ENCODE measurements at regions not wholly inside any gene's neighbourhood (a gene's known extent, or its start where the extent isn't known, plus 50 kb on each side); places are given as distances from the start of the nearest gene placed in this dataset.

- in situ Hi-C loops (cut with MboI; ENCODE audit: low sequenced_read_pairs): no loop called here
Observed at GRCh38 chr14:54300881-54301280, 95.9 kb upstream of the CDKN3 start.

- in situ Hi-C loops (cut with MboI; ENCODE audit: low sequenced_read_pairs): no loop called here
Observed at GRCh38 chr14:54301359-54301758, 95.4 kb upstream of the CDKN3 start.

GRCh38 chr14:54306806-54307205, 90.0 kb upstream of the CDKN3 start:
- in situ Hi-C loops (cut with MboI; ENCODE audit: low sequenced_read_pairs): no loop called here

- in situ Hi-C loops (cut with MboI; ENCODE audit: low sequenced_read_pairs): no loop called here
Observed at GRCh38 chr14:54309615-54310014, 87.2 kb upstream of the CDKN3 start.

GRCh38 chr14:54310151-54310850, 86.5 kb upstream of the CDKN3 start:
- in situ Hi-C loops (cut with MboI; ENCODE audit: low sequenced_read_pairs): no loop called here

- in situ Hi-C loops (cut with MboI; ENCODE audit: low sequenced_read_pairs): no loop called here
Observed at GRCh38 chr14:54310851-54311228, 86.0 kb upstream of the CDKN3 start.

GRCh38 chr14:54312166-54312801, 84.5 kb upstream of the CDKN3 start:
- in situ Hi-C loops (cut with MboI; ENCODE audit: low sequenced_read_pairs): no loop called here

GRCh38 chr14:54314365-54315104, 82.3 kb upstream of the CDKN3 start:
- in situ Hi-C loops (cut with MboI; ENCODE audit: low sequenced_read_pairs): no loop called here

- in situ Hi-C loops (cut with MboI; ENCODE audit: low sequenced_read_pairs): no loop called here
Observed at GRCh38 chr14:54316652-54317051, 80.2 kb upstream of the CDKN3 start.

- in situ Hi-C loops (cut with MboI; ENCODE audit: low sequenced_read_pairs): no loop called here
Observed at GRCh38 chr14:54317391-54317790, 79.4 kb upstream of the CDKN3 start.

- in situ Hi-C loops (cut with MboI; ENCODE audit: low sequenced_read_pairs): no loop called here
Observed at GRCh38 chr14:54322246-54322645, 74.6 kb upstream of the CDKN3 start.

- in situ Hi-C loops (cut with MboI; ENCODE audit: low sequenced_read_pairs): no loop called here
Observed at GRCh38 chr14:54322701-54323337, 74.0 kb upstream of the CDKN3 start.

GRCh38 chr14:54325766-54326165, 71.0 kb upstream of the CDKN3 start:
- in situ Hi-C loops (cut with MboI; ENCODE audit: low sequenced_read_pairs): loop anchor here (25.0 kb wide), 1 partner anchor 788 kb away; no protein-coding TSS in a partner anchor

- in situ Hi-C loops (cut with MboI; ENCODE audit: low sequenced_read_pairs): loop anchor here (25.0 kb wide), 1 partner anchor 792 kb away; no protein-coding TSS in a partner anchor
Observed at GRCh38 chr14:54329082-54329695, 67.6 kb upstream of the CDKN3 start.

GRCh38 chr14:54330876-54331275, 65.9 kb upstream of the CDKN3 start:
- in situ Hi-C loops (cut with MboI; ENCODE audit: low sequenced_read_pairs): loop anchor here (25.0 kb wide), 1 partner anchor 794 kb away; no protein-coding TSS in a partner anchor

GRCh38 chr14:54331516-54331915, 65.3 kb upstream of the CDKN3 start:
- in situ Hi-C loops (cut with MboI; ENCODE audit: low sequenced_read_pairs): loop anchor here (25.0 kb wide), 1 partner anchor 794 kb away; no protein-coding TSS in a partner anchor

- in situ Hi-C loops (cut with MboI; ENCODE audit: low sequenced_read_pairs): loop anchor here (25.0 kb wide), 1 partner anchor 795 kb away; no protein-coding TSS in a partner anchor
Observed at GRCh38 chr14:54332490-54332889, 64.3 kb upstream of the CDKN3 start.

GRCh38 chr14:54333511-54333910, 63.3 kb upstream of the CDKN3 start:
- in situ Hi-C loops (cut with MboI; ENCODE audit: low sequenced_read_pairs): loop anchor here (25.0 kb wide), 1 partner anchor 796 kb away; no protein-coding TSS in a partner anchor

GRCh38 chr14:54335569-54336155, 61.1 kb upstream of the CDKN3 start:
- in situ Hi-C loops (cut with MboI; ENCODE audit: low sequenced_read_pairs): loop anchor here (25.0 kb wide), 1 partner anchor 798 kb away; no protein-coding TSS in a partner anchor

GRCh38 chr14:54337314-54337713, 59.5 kb upstream of the CDKN3 start:
- in situ Hi-C loops (cut with MboI; ENCODE audit: low sequenced_read_pairs): loop anchor here (25.0 kb wide), 1 partner anchor 800 kb away; no protein-coding TSS in a partner anchor

Data from HL-60/S4 treated with phorbol 12-myristate 13-acetate at 8.2 ng/mL for 4 days and 3 days (cell line).